Stimulated activated CD4-positive, alpha-beta T cell treated with anti-CD3 and anti-CD28 coated beads, Interleukin-4, amount 100 ng/mL, for 24 hours (primary cell): ENCODE measurements at regions not wholly inside any gene's neighbourhood (a gene's known extent, or its start where the extent isn't known, plus 50 kb on each side); places are given as distances from the start of the nearest gene placed in this dataset.
A peak's percentile ranks its signal among the peaks of the same experiment; 100 is the strongest.
"Not testable (repeated sequence)": the region's sequence is repeated elsewhere in the genome, so short reads cannot be mapped to it uniquely, and the experiment has no call there.

Experiments
- DNase-seq: peaks from one replicate; pipeline ENCODE4 v3.0.0-alpha.2; 2020

- not testable (repeated sequence) for DNase-seq
Measured at GRCh38 chr15:44849701-44850403, 106.6 kb upstream of the TERB2 start.

- DNase-seq, result peak; percentile 78
Measured at GRCh38 chr15:44853304-44853950, 103.1 kb upstream of the TERB2 start.

DNA sequence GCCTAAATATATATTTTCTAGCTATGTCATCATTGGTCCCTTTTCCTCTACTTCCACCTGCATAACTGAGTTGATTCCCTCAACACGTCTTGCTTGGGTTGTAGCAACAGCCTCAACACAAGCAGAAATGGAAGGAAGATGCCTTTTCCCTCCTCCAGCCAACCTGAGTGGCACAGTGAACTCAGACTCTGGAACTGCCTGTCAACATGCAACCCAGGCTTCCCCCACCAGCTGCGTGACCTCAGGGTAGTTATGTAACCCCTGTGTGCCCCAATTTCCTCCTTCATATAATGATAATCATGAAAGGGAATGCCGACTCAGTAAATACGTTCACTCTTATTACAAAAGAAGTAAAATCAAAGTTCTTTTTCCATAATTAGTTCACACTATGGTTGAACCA, 101.8 kb upstream of the TERB2 start:
- not testable (repeated sequence) for DNase-seq

DNA sequence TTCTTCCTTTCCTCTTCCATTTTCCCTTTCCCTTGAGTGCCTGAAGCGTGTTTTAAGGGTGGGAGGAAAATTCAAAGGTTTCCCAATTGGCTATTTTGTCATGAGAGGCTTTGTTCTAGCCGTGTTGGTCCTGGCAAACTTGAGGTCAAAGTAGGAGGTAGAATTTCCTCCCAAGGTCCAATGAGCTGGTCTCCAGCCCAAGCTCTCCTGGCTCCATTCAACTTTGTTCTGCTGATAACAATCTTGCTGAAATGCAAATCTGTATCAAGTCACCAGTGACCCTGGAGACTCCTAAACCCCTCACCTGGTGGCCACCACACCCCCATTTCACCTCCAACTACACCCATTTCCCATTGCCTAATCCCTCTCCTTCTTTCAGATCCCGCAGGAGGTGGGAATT, 100.2 kb upstream of the TERB2 start:
- not testable (repeated sequence) for DNase-seq

- not testable (repeated sequence) for DNase-seq
Measured at GRCh38 chr15:44857164-44857710, 99.2 kb upstream of the TERB2 start.

DNA sequence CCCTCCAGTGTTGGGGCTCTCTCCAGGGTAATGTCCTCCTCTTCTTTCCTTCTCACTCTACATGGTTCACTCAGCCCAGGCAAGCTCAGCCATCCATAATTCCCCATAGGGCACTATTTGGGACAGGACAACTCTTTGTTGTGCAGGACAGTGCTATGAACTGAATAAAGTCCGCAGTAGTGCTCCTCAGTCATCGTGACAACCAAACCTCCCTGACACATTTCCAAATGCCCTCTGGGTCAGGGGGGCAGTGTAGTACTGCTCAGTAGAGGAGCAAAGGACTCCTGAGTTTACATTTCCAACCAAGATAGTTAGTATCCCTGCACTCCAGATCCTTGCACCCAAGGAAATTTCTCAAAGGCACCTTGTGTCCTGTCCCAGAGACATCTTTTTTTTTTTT, 97.4 kb upstream of the TERB2 start:
- DNase-seq, result not testable (repeated sequence)

- DNase-seq, result not testable (repeated sequence)
Measured at GRCh38 chr15:44860168-44860567, 96.3 kb upstream of the TERB2 start.

DNA sequence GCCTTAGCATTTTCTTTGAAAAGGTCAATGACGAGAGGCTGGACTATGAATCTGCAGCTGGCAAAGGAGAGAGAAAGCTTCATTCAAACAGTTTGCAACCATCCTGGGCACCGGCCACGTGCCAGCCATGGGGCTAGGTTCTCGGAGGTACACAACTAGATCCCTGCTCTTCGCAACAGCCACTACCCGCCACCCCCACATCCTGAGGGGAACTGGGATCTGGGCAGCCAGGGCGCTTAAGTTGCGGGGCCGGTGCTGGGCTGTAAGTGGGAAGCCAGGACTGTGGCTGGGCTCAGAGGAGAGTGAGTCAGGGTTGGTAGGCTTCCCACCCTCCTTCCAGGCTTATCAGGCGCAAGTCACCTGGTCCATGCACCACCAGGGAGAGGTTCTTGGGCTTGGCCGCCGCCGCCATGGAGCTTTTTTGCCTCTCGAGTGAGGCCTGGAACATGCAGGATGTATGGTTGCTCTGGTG, 95.0 kb upstream of the TERB2 start:
- DNase-seq, result no peak

DNA sequence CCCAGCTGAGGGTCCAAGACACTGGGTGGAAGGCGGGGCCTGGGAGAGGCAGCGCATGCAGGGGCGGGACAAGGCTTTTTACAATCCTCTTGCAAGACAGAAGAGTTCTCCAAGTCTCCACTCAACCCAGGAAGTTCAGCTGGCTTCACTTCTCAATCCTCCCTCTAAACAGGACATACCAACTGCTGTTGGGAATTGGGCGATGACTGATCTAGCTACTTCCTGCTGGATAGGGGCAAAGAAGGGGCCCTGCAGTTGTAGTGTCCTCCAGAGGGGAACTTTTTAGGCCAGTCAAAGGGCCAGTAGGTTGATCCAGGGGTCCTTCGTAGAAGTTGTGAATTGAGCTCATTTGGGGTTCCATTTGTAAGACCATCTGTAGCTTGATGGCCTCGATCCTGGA, 94.6 kb upstream of the TERB2 start:
- DNase-seq, result no peak

- not testable (repeated sequence) for DNase-seq
Measured at GRCh38 chr15:44862866-44863265, 93.6 kb upstream of the TERB2 start.

DNA sequence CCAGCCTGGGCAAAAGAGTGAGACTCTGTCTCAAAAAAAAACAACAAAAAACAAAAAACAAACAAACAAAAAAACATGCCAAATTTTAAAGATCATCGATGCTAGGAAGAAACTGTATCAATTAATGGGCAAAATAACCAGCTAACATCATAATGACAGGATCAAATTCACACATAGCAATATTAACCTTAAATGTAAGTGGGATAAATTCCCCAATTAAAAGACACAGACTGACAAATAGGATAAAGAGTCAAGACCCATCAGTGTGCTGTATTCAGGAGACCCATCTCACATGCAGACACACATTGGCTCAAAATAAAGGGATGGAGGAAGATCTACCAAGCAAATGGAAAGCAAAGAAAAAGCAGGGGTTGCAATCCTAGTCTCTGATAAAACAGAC, 88.4 kb upstream of the TERB2 start:
- not testable (repeated sequence) for DNase-seq

GRCh38 chr15:44870125-44870524, 86.4 kb upstream of the TERB2 start:
- DNase-seq, result not testable (repeated sequence)

DNA sequence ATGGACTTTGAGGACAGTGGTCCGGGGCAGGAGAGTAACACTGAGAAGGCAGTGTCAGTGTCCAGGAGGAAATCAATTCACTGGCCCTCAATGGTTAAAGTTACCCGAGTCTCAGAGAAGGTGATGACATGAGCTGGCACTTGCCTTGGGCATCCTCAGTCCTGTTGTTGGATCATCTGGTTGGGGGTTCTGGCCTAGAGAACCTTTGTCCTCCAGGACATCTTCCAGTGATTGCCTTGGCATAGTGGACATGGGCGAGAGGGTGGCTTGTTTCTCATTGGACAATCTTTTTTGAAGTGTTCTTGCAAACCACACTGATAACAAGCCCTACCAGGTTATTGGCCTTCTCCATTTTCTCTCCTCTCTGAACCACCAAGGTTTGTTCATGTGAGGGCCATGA, 83.4 kb upstream of the TERB2 start:
- no peak for DNase-seq

DNA sequence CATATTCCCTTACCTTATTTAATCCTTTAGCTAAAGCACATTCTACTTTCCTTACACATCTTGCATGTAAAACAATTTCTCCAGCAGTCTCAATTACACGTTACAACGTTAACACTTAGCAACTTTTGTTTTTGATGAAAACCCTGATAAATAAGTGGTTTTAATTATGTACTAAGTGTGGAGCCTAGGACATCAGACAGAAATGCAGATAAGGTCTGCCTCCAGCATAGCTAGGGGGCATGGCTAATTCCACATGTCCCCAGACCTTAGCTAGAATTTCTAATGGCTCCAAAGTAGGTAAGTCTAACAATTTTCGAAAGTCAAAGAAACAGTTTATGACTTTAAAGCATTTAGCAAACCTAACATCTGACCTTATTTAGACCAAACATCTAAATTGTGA, 77.4 kb upstream of the TERB2 start:
- DNase-seq, result no peak

- DNase-seq, result peak; percentile 70
Measured at GRCh38 chr15:44882499-44882968, 74.0 kb upstream of the TERB2 start.

GRCh38 chr15:44883199-44883877, 73.1 kb upstream of the TERB2 start:
- no peak for DNase-seq

- not testable (repeated sequence) for DNase-seq
Measured at GRCh38 chr15:44898890-44899651, 57.4 kb upstream of the TERB2 start.

DNA sequence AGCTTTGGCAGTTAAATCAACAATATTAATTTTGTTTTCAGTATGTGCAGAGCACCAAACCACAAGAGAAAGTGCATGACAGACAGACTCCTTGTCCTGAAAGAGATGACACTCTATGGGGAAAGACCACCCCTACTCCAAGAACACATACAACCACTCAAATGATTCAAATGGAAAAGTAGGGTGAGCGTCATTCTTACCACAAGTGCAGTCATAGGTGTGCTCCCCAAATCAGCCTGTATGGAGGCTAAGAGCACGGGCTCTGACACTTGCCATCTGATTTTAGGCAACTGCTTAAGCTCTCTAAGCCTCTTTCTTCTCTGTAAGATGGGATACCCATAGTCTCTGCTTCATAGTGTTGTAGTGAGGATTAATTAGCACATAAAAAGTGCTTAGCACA, 56.7 kb upstream of the TERB2 start:
- DNase-seq, result peak; percentile 12

DNA sequence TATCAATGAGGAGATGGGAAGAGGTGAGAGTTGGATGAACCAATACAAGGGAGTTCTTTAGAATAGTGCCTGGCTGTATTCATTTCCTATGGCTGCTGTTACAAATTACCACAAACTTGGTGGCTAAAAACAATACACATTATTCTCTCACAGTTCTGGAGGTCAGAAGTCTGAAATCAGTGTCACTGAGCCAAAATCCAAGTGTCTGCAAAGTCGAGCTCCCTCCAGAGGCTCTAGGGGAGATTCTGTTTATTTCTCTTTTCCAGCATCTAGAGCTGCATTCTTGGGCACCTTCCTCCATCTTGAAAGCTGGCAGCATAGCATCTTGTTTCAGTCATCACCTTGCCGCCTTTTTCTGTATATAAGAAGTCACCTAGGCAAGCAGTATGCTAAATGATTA, 55.7 kb upstream of the TERB2 start:
- DNase-seq, result not testable (repeated sequence)

DNA sequence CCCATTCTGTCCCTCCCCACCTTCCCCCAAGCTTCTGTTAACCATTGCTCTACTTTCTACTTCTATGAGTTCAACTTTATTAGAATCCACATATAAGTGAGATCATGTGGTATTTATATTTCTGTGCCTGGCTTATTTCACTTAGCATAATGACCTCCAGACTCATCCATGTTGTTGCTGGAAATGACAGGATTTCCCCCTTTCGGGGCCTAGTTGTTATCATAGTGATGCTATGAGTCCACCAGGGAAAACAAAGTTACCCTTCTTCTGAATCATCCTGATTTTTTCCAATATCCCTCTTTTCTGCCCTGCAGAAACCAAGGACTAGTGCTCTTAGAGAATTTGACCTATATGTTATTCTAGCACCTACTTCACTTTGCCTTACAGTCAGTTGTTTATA, 53.2 kb upstream of the TERB2 start:
- DNase-seq, result not testable (repeated sequence)

DNA sequence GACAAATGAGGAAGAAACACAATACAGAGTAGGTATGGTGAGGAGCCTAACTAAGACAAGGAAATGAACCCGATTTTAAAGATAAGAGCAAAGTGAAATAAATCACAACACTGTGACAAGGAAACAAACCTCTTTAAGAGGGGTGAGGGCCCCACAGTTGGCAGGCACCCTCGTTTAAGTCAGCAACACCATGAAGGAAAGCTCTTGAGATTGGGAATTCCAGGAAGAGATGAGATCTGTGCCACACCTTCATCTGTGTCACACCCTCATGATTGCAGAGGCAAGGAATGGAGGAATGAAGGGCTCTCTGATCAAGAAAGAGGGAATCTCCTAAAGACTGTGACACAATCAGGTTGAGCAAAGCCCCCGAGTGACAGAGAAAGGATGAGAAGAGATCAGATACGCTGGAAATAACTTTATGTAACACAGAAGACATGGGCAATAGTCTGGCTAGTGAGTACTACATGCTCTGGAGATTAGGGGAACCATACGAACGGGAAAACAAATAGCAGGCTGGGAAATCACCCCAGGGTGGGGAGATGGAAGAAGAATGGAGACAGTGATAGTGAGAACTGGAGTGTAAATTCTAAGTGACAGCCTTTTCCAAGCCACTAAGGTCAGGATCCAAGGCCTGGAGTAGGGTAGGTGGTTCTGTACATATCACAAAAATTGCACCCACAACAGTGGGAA, 51.7 kb upstream of the TERB2 start:
- DNase-seq, result not testable (repeated sequence)
